Lower leg skin (tissue), 4 donors: ENCODE measurements at regions not wholly inside any gene's neighbourhood (a gene's known extent, or its start where the extent isn't known, plus 50 kb on each side); places are given as distances from the start of the nearest gene placed in this dataset.
A peak's percentile ranks its signal among the peaks of the same experiment; 100 is the strongest.

Experiments
- DNase-seq, 2 donors: peaks; one replicate each; pipeline ENCODE4 v3.0.0-alpha.2; 2019; ENCODE audit warnings: low spot score in 2 of 2
- H3K4me3 ChIP-seq: fragments of 200-600 bp; sonication (generic); 2 replicates; pipeline ENCODE4 v1.5.1; 2017; ENCODE audit warnings: mild to moderate bottlenecking, low read depth; ENCODE audit not compliant: poor library complexity, severe bottlenecking
- CTCF ChIP-seq, 3 donors: fragments of 450-650 bp; IDR thresholded peaks; one replicate each; pipeline ENCODE4 v1.5.1; 2016; ENCODE audit warnings: antibody characterized with exemption in 3 of 3, mild to moderate bottlenecking in 3 of 3, moderate library complexity in 2 of 3
- POLR2A ChIP-seq, 2 donors: fragments of 450-650 bp; IDR thresholded peaks; one replicate each; pipeline ENCODE4 v1.6.1; 2016 to 2017; ENCODE audit warnings: antibody characterized with exemption in 2 of 2, mild to moderate bottlenecking in 1 of 2, moderate library complexity in 1 of 2
- WGBS, 2 donors: methylation state at CpG; one replicate each; pipeline ENCODE4 v1.1.5; 2018; 5-methylcytosine and 5-hydroxymethylcytosine counted together
- intact Hi-C: fragments of 100-400 bp; cut with DNase I; formaldehyde crosslinking; loops from one replicate; pipeline ENCODE4 v1.15.0; 2023; ENCODE audit warnings: low total_unique reads

DNA sequence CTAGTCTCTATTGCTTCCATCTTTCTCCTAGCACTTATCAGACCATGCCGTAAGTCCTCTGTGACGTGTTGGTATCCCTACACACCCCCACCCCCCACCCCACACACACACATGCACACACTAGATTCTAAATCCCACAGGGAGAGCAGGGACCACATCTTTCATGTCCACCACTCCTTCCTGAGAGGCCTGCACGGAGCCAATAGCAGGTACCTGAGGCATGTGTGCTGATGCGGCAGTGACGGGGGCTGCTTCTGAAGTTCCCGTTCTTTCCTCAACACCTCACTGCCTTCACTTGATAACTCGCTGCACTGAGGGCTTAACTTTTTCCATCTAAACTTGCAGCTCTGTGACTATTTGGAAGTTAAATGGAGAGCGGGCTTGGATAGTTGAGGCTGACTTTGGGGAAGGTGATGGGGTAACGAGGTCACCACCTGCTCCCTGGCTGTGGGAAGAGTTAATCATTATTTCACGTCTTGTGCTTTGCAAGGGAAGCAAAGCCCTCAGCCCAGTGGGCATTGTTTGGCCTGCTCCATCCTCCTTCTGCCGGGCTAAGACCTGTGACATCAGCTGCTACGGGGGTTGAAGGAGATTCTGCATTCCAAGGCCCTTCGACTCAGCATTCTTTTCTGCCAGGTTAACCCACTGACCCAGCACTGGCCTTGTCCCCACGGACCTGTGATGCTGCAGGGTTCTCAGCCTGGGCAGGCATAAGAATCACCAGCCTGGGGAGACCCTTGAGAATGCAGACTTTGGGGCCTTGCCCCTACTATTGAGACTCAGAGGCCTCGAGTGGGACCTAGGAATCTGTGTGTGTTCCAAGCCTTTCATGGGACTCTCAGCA, 187.8 kb downstream of the ANKRD60 start:
- peak; percentile 7 to 79 for DNase-seq
- WGBS, 2 donors, result 90 to 91% methylated on average over 15 of the region's 15 CpGs
- intact Hi-C loops, result no loop called here
- H3K4me3 ChIP-seq, result no peak overlapping the region
- TF ChIP-seq CTCF (IDR thresholded peaks at IDR 0.05) (no peak), POLR2A (IDR thresholded peaks at IDR 0.05) (no peak)

DNA sequence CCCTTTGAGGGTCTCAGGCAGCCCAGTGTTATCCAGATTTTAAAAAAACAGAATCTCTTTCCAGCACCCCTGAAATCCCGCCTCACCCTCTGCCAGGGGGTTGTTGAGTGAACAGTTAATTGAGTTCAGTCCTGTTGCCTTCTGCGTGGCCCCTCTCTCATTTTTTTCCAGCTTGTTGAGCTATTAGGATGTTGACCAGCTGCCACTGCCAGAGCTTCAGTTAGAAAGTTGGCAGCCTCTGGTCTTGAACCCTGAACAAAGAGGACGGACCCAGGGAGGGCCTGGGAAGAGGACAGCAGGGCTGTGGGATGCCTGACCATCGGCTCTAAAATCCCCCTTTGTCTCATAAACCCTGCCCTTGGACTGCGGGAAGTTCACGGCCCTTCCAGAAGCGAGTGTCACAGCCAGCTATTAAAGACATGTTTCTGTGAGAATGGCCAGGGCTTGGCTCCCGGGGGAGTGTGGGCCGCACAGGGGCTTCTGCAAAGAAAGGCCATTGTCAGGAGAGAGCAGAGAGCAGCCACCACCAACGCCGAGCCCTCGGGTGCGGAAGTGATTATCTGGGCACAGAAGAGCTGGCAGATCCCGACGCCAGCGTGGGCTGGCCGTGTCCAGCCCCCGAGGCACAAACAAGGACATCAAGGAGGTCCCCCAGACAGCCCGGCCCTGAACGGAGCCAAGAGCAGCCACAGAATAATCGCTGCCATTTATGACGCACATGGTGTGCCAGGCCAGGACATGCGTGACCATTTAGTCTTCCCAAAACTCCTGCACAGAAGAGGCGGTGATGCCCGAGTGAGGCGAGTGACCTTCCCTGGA, 189.0 kb downstream of the ANKRD60 start:
- peak; percentile 14 to 83 for DNase-seq
- 66 to 73% methylated on average over 26 of the region's 26 CpGs for WGBS, 2 donors
- H3K4me3 ChIP-seq, result no peak overlapping the region
- intact Hi-C loops, result no loop called here
- no peak for TF ChIP-seq POLR2A (IDR thresholded peaks at IDR 0.05)
- TF ChIP-seq CTCF (IDR thresholded peaks at IDR 0.05), result no peak

DNA sequence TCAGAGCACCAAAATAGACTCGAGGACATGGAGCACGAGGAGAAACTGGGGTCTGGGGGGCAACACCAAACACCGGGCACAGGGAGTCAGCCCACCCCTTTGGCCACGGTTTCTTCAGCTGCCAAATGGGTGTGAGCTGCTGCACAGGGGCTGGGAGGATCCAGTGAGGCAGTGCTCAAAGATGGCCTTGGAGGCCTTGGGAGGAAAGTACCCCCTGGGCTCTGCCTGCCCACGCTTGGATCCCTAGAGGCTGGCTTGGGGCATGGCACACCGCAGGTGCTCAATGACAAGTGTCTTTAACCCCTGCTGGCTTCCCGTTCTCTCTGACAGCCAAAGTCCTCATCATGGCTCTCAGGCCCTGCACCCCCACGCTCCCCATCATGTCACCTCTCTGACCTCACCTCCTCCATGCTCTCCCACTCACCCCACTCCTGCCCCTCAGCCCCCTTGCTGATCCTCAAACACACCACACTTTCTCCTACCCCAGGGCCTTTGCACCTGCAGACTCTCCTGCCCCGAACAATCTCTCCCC, 190.3 kb downstream of the ANKRD60 start:
- WGBS, 2 donors, result 84 to 86% methylated on average over 9 of the region's 9 CpGs
- peak in 1 of 2 donors; percentile 11 for DNase-seq
- TF ChIP-seq CTCF (IDR thresholded peaks at IDR 0.05) (no peak), POLR2A (IDR thresholded peaks at IDR 0.05) (no peak)

GRCh38 chr20:58037631-58038030, 190.8 kb downstream of the ANKRD60 start:
- DNase-seq, result peak; percentile 3 to 61
- no peak for TF ChIP-seq POLR2A (IDR thresholded peaks at IDR 0.05)
- TF ChIP-seq CTCF (IDR thresholded peaks at IDR 0.05), result no peak
- intact Hi-C loops, result no loop called here
- no peak overlapping the region for H3K4me3 ChIP-seq
- WGBS, 2 donors, result 92 to 100% methylated on average over 2 of the region's 2 CpGs

More for the DNA sequence above, 190.3 kb downstream of the ANKRD60 start:
- intact Hi-C loops, result no loop called here
- H3K4me3 ChIP-seq, result no peak overlapping the region

- intact Hi-C loops, result no loop called here
- H3K4me3 ChIP-seq, result no peak overlapping the region
- DNase-seq, result peak in 1 of 2 donors; percentile 62
- 88 to 93% methylated on average over 4 of the region's 4 CpGs for WGBS, 2 donors
- TF ChIP-seq CTCF (IDR thresholded peaks at IDR 0.05) (no peak), POLR2A (IDR thresholded peaks at IDR 0.05) (no peak)
Observed at GRCh38 chr20:58033026-58033536, 195.4 kb downstream of the ANKRD60 start.
